ENCODE measurements at regions not wholly inside any gene's neighbourhood (a gene's known extent, or its start where the extent isn't known, plus 50 kb on each side); places are given as distances from the start of the nearest gene placed in this dataset.
"Not testable (repeated sequence)": the region's sequence is repeated elsewhere in the genome, so short reads cannot be mapped to it uniquely, and the experiment has no call there.

GRCh38 chr10:42990016-42990720, 86.7 kb upstream of the RET start:
- TF ChIP-seq CTCF (conservative IDR thresholded peaks at IDR 0.05), result no peak
- H3K27ac ChIP-seq, result no peak overlapping the region

- no peak for TF ChIP-seq CTCF (conservative IDR thresholded peaks at IDR 0.05)
- no peak overlapping the region for H3K27ac ChIP-seq
Observed at GRCh38 chr10:42990721-42991441, 86.0 kb upstream of the RET start.

- no peak for TF ChIP-seq CTCF (conservative IDR thresholded peaks at IDR 0.05)
- no peak overlapping the region for H3K27ac ChIP-seq
Observed at GRCh38 chr10:42991442-42992098, 85.3 kb upstream of the RET start.

- no peak for TF ChIP-seq CTCF (conservative IDR thresholded peaks at IDR 0.05)
Observed at GRCh38 chr10:42992156-42992956, 84.5 kb upstream of the RET start.

GRCh38 chr10:42992957-42993390, 83.9 kb upstream of the RET start:
- no peak overlapping the region for H3K27ac ChIP-seq
- no peak for TF ChIP-seq CTCF (conservative IDR thresholded peaks at IDR 0.05)

More at GRCh38 chr10:42992156-42992956, 84.5 kb upstream of the RET start:
- no peak overlapping the region for H3K27ac ChIP-seq

- not testable (repeated sequence) for H3K27ac ChIP-seq
Observed at GRCh38 chr10:42994909-42995308, 82.0 kb upstream of the RET start.

- TF ChIP-seq CTCF (conservative IDR thresholded peaks at IDR 0.05), result no peak
- no peak overlapping the region for H3K27ac ChIP-seq
Observed at GRCh38 chr10:42995537-42995936, 81.3 kb upstream of the RET start.
